Osteocyte (in vitro differentiated cells): ENCODE measurements at regions not wholly inside any gene's neighbourhood (a gene's known extent, or its start where the extent isn't known, plus 50 kb on each side); places are given as distances from the start of the nearest gene placed in this dataset.
A peak's percentile ranks its signal among the peaks of the same experiment; 100 is the strongest.
"Not testable (repeated sequence)": the region's sequence is repeated elsewhere in the genome, so short reads cannot be mapped to it uniquely, and the experiment has no call there.

ENCODE experiments used
- DNase-seq: peaks from one replicate; pipeline ENCODE4 v3.0.0; 2021; ENCODE audit warnings: mixed read lengths; ENCODE audit not compliant: unreplicated experiment; ENCODE audit errors: extremely low spot score
- H3K27ac Mint-ChIP-seq: one replicate; pipeline ENCODE4 v1.8.0; 2021; ENCODE audit warnings: mild to moderate bottlenecking, mixed read lengths; ENCODE audit not compliant: unreplicated experiment
- H3K27me3 Mint-ChIP-seq: one replicate; pipeline ENCODE4 v1.8.0; 2021; ENCODE audit warnings: mixed read lengths; ENCODE audit not compliant: unreplicated experiment
- H3K36me3 Mint-ChIP-seq: one replicate; pipeline ENCODE4 v1.8.0; 2021; ENCODE audit warnings: mixed read lengths; ENCODE audit not compliant: unreplicated experiment
- H3K4me1 Mint-ChIP-seq: one replicate; pipeline ENCODE4 v1.8.0; 2021; ENCODE audit warnings: mixed read lengths; ENCODE audit not compliant: unreplicated experiment
- H3K4me3 Mint-ChIP-seq: one replicate; pipeline ENCODE4 v1.8.0; 2021; ENCODE audit warnings: mild to moderate bottlenecking, moderate library complexity, mixed read lengths; ENCODE audit not compliant: unreplicated experiment
- H3K9me3 Mint-ChIP-seq: one replicate; pipeline ENCODE4 v1.8.0; 2021; ENCODE audit warnings: mixed read lengths; ENCODE audit not compliant: unreplicated experiment
- CTCF ChIP-seq: fragments of 200-600 bp; sonication (generic); IDR thresholded peaks from 2 replicates; pipeline ENCODE4 v1.5.0; 2021; ENCODE audit warnings: antibody characterized with exemption, mild to moderate bottlenecking, moderate library complexity

GRCh38 chr5:103860327-103860726 is 297.7 kb upstream of the NUDT12 start:
- Mint-ChIP-seq H3K27ac (no peak overlapping the region), H3K36me3 (no peaks in the 10 kb centered on the region), H3K27me3 (no peaks in the 10 kb centered on the region), H3K9me3 (peaks cover 5% of the 10 kb centered on the region), H3K4me3 (no peak overlapping the region), H3K4me1 (no peaks in the 10 kb centered on the region)
- no peak for DNase-seq
- TF ChIP-seq CTCF, result no peak

GRCh38 chr5:103858367-103858766 is 295.8 kb upstream of the NUDT12 start:
- H3K4me1 Mint-ChIP-seq, H3K9me3 Mint-ChIP-seq, H3K4me3 Mint-ChIP-seq, DNase-seq, H3K27me3 Mint-ChIP-seq, H3K27ac Mint-ChIP-seq, H3K36me3 Mint-ChIP-seq: not testable (repeated sequence)

- Mint-ChIP-seq H3K27me3 (no peaks in the 10 kb centered on the region), H3K4me1 (peaks cover 15% of the 10 kb centered on the region)
Measured at GRCh38 chr5:103851091-103851490, 288.5 kb upstream of the NUDT12 start.

GRCh38 chr5:103849934-103850333 is 287.3 kb upstream of the NUDT12 start:
- TF ChIP-seq CTCF, result no peak
- no peak for DNase-seq
- H3K36me3 Mint-ChIP-seq, result no peaks in the 10 kb centered on the region
- no peaks in the 10 kb centered on the region for H3K27me3 Mint-ChIP-seq
- H3K4me1 Mint-ChIP-seq, result peaks cover 15% of the 10 kb centered on the region
- H3K9me3 Mint-ChIP-seq, result no peaks in the 10 kb centered on the region
- H3K27ac Mint-ChIP-seq, result peak overlapping the region; percentile 56
- H3K4me3 Mint-ChIP-seq, result no peak overlapping the region

More at GRCh38 chr5:103851091-103851490, 288.5 kb upstream of the NUDT12 start:
- Mint-ChIP-seq H3K36me3 (no peaks in the 10 kb centered on the region), H3K27ac (no peak overlapping the region), H3K4me3 (no peak overlapping the region), H3K9me3 (no peaks in the 10 kb centered on the region)
- no peak for TF ChIP-seq CTCF
- DNase-seq, result no peak

GRCh38 chr5:103847060-103847459 is 284.5 kb upstream of the NUDT12 start:
- peaks cover 15% of the 10 kb centered on the region for H3K4me1 Mint-ChIP-seq
- H3K27me3 Mint-ChIP-seq, result no peaks in the 10 kb centered on the region
- TF ChIP-seq CTCF, result no peak
- no peak for DNase-seq
- H3K4me3 Mint-ChIP-seq, result no peak overlapping the region
- no peaks in the 10 kb centered on the region for H3K9me3 Mint-ChIP-seq
- H3K27ac Mint-ChIP-seq, result no peak overlapping the region
- H3K36me3 Mint-ChIP-seq, result no peaks in the 10 kb centered on the region

- TF ChIP-seq CTCF, result no peak
- Mint-ChIP-seq H3K27ac (no peak overlapping the region), H3K9me3 (no peaks in the 10 kb centered on the region), H3K4me1 (peaks cover 5% of the 10 kb centered on the region), H3K36me3 (no peaks in the 10 kb centered on the region), H3K27me3 (no peaks in the 10 kb centered on the region), H3K4me3 (no peak overlapping the region)
- DNase-seq, result no peak
Measured at GRCh38 chr5:103842936-103843335, 280.3 kb upstream of the NUDT12 start.
